Neural progenitor cell (in vitro differentiated cells): ENCODE measurements at regions not wholly inside any gene's neighbourhood (a gene's known extent, or its start where the extent isn't known, plus 50 kb on each side); places are given as distances from the start of the nearest gene placed in this dataset.

ENCODE experiments used
- DNase-seq: peaks from one replicate; pipeline ENCODE4 v3.0.0-alpha.2; 2016; ENCODE audit warnings: low spot score
- H2AFZ ChIP-seq: fragments of 200-600 bp; sonication (generic); replicated peaks from 2 replicates; pipeline ENCODE4 v1.6.1; 2016; ENCODE audit warnings: antibody characterized with exemption
- H3F3A ChIP-seq: fragments of 200-600 bp; sonication (generic); 2 replicates; pipeline ENCODE4 v1.6.1; 2016; ENCODE audit warnings: antibody characterized with exemption, low read depth
- H3K27ac ChIP-seq: fragments of 200-600 bp; sonication (generic); 2 replicates; pipeline ENCODE4 v1.5.1; 2016; ENCODE audit warnings: mild to moderate bottlenecking
- H3K27me3 ChIP-seq: fragments of 200-600 bp; sonication (generic); 2 replicates; pipeline ENCODE4 v1.6.1; 2016; ENCODE audit warnings: mild to moderate bottlenecking, moderate library complexity
- H3K36me3 ChIP-seq: fragments of 200-600 bp; sonication (generic); 2 replicates; pipeline ENCODE4 v1.5.1; 2016
- H3K4me1 ChIP-seq: fragments of 200-600 bp; sonication (generic); 2 replicates; pipeline ENCODE4 v1.6.1; 2016; ENCODE audit warnings: mixed run types
- H3K4me2 ChIP-seq: fragments of 200-600 bp; sonication (generic); 2 replicates; pipeline ENCODE4 v1.6.1; 2016
- H3K4me3 ChIP-seq: fragments of 200-600 bp; sonication (generic); 2 replicates; pipeline ENCODE4 v1.5.1; 2016
- H3K79me2 ChIP-seq: fragments of 200-600 bp; sonication (generic); 2 replicates; pipeline ENCODE4 v1.6.1; 2016; ENCODE audit warnings: low read depth
- H3K9ac ChIP-seq: fragments of 200-600 bp; sonication (generic); 2 replicates; pipeline ENCODE4 v1.6.1; 2016
- H3K9me3 ChIP-seq: fragments of 200-600 bp; sonication (generic); 2 replicates; pipeline ENCODE4 v1.5.1; 2016; ENCODE audit warnings: low read depth
- H4K20me1 ChIP-seq: fragments of 200-600 bp; sonication (generic); 2 replicates; pipeline ENCODE4 v1.6.1; 2016; ENCODE audit warnings: low read depth
- H3K27ac Mint-ChIP-seq: 3 replicates; pipeline ENCODE4 v1.8.0; 2021; ENCODE audit warnings: mixed read lengths
- H3K27me3 Mint-ChIP-seq: 2 replicates; pipeline ENCODE4 v1.8.0; 2022; ENCODE audit warnings: low read depth, mild to moderate bottlenecking, inconsistent platforms, moderate library complexity, mixed read lengths; ENCODE audit not compliant: insufficient read depth
- H3K36me3 Mint-ChIP-seq: 3 replicates; pipeline ENCODE4 v1.8.0; 2021; ENCODE audit warnings: mixed read lengths
- H3K4me1 Mint-ChIP-seq: 3 replicates; pipeline ENCODE4 v1.8.0; 2021; ENCODE audit warnings: mixed read lengths
- H3K4me3 Mint-ChIP-seq: 3 replicates; pipeline ENCODE4 v1.8.0; 2021; ENCODE audit warnings: mild to moderate bottlenecking, moderate library complexity, mixed read lengths
- H3K9me3 Mint-ChIP-seq: 3 replicates; pipeline ENCODE4 v1.8.0; 2020; ENCODE audit warnings: mixed read lengths
- EZH2 ChIP-seq: fragments of 200-600 bp; sonication (generic); IDR thresholded peaks from 2 replicates; pipeline ENCODE4 v1.6.1; 2017; ENCODE audit warnings: antibody characterized with exemption, mild to moderate bottlenecking, moderate library complexity
- EZH2phosphoT487 ChIP-seq: fragments of 200-600 bp; sonication (generic); IDR thresholded peaks from 2 replicates; pipeline ENCODE4 v1.6.1; 2017; ENCODE audit warnings: antibody characterized with exemption
- TF ChIP-seq, protein P1 (sequence below): fragments of 200-600 bp; sonication (generic); IDR thresholded peaks from 2 replicates; pipeline ENCODE4 v1.5.1; 2017; ENCODE audit warnings: antibody characterized with exemption, mild to moderate bottlenecking

GRCh38 chr5:56658972-56659371, 156.4 kb upstream of the MAP3K1 start:
- H3K36me3 Mint-ChIP-seq: no peaks in the 10 kb centered on the region
- Histone ChIP-seq H3K9ac (no peak overlapping the region), H3K4me1 (peaks cover 15% of the 10 kb centered on the region), H4K20me1 (no peaks in the 10 kb centered on the region), H3K4me3 (no peak overlapping the region), H3K4me2 (no peak overlapping the region), H3K27me3 (no peaks in the 10 kb centered on the region), H3F3A (peaks cover 7% of the 10 kb centered on the region), H3K27ac (no peak overlapping the region), H2AFZ (no peak overlapping the region), H3K36me3 (no peaks in the 10 kb centered on the region), H3K9me3 (no peaks in the 10 kb centered on the region), H3K79me2 (no peaks in the 10 kb centered on the region)
- no peaks in the 10 kb centered on the region for H3K4me1 Mint-ChIP-seq
- no peak for DNase-seq
- peaks cover 3% of the 10 kb centered on the region for H3K27me3 Mint-ChIP-seq
- H3K27ac Mint-ChIP-seq: no peak overlapping the region
- H3K9me3 Mint-ChIP-seq: no peaks in the 10 kb centered on the region
- no peak for TF ChIP-seq EZH2
- TF ChIP-seq, protein P1, sequence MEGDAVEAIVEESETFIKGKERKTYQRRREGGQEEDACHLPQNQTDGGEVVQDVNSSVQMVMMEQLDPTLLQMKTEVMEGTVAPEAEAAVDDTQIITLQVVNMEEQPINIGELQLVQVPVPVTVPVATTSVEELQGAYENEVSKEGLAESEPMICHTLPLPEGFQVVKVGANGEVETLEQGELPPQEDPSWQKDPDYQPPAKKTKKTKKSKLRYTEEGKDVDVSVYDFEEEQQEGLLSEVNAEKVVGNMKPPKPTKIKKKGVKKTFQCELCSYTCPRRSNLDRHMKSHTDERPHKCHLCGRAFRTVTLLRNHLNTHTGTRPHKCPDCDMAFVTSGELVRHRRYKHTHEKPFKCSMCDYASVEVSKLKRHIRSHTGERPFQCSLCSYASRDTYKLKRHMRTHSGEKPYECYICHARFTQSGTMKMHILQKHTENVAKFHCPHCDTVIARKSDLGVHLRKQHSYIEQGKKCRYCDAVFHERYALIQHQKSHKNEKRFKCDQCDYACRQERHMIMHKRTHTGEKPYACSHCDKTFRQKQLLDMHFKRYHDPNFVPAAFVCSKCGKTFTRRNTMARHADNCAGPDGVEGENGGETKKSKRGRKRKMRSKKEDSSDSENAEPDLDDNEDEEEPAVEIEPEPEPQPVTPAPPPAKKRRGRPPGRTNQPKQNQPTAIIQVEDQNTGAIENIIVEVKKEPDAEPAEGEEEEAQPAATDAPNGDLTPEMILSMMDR: no peak
- TF ChIP-seq EZH2phosphoT487: no peak
- no peak overlapping the region for H3K4me3 Mint-ChIP-seq

- Histone ChIP-seq H3F3A (no peaks in the 10 kb centered on the region), H3K27ac (no peak overlapping the region), H3K36me3 (no peaks in the 10 kb centered on the region), H3K4me1 (no peaks in the 10 kb centered on the region), H3K9me3 (no peaks in the 10 kb centered on the region), H2AFZ (no peak overlapping the region), H3K27me3 (no peaks in the 10 kb centered on the region), H3K4me2 (no peak overlapping the region), H3K4me3 (no peak overlapping the region), H4K20me1 (no peaks in the 10 kb centered on the region), H3K79me2 (no peaks in the 10 kb centered on the region), H3K9ac (no peak overlapping the region)
- H3K27ac Mint-ChIP-seq: no peak overlapping the region
- H3K36me3 Mint-ChIP-seq: no peaks in the 10 kb centered on the region
- DNase-seq: no peak
- H3K4me1 Mint-ChIP-seq: no peaks in the 10 kb centered on the region
- no peak for TF ChIP-seq EZH2
- TF ChIP-seq EZH2phosphoT487: no peak
- TF ChIP-seq, protein P1: no peak
- H3K9me3 Mint-ChIP-seq: no peaks in the 10 kb centered on the region
- H3K4me3 Mint-ChIP-seq: no peak overlapping the region
- peaks cover 3% of the 10 kb centered on the region for H3K27me3 Mint-ChIP-seq
Observed at GRCh38 chr5:56656846-56657726, 158.3 kb upstream of the MAP3K1 start.

- Histone ChIP-seq H2AFZ (no peak overlapping the region), H3K27ac (no peak overlapping the region), H3K9ac (no peak overlapping the region), H4K20me1 (no peaks in the 10 kb centered on the region), H3K36me3 (no peaks in the 10 kb centered on the region), H3K9me3 (no peaks in the 10 kb centered on the region), H3K4me2 (no peak overlapping the region), H3K4me3 (no peak overlapping the region), H3K27me3 (no peaks in the 10 kb centered on the region), H3F3A (no peaks in the 10 kb centered on the region), H3K4me1 (no peaks in the 10 kb centered on the region), H3K79me2 (no peaks in the 10 kb centered on the region)
- Mint-ChIP-seq H3K4me3 (no peak overlapping the region), H3K27me3 (peaks cover 2% of the 10 kb centered on the region), H3K36me3 (no peaks in the 10 kb centered on the region), H3K9me3 (no peaks in the 10 kb centered on the region), H3K27ac (no peak overlapping the region), H3K4me1 (no peaks in the 10 kb centered on the region)
- TF ChIP-seq EZH2 (no peak), EZH2phosphoT487 (no peak)
- TF ChIP-seq, protein P1: no peak
- DNase-seq: no peak
Observed at GRCh38 chr5:56651893-56652292, 163.5 kb upstream of the MAP3K1 start.
